ENCODE measurements at regions not wholly inside any gene's neighbourhood (a gene's known extent, or its start where the extent isn't known, plus 50 kb on each side); places are given as distances from the start of the nearest gene placed in this dataset.

GRCh38 chr18:33871363-33872025, 293.5 kb downstream of the ASXL3 start:
- no peak for DNase-seq (ENCODE audit: low spot score)
- ATAC-seq = peak; percentile 89

DNA sequence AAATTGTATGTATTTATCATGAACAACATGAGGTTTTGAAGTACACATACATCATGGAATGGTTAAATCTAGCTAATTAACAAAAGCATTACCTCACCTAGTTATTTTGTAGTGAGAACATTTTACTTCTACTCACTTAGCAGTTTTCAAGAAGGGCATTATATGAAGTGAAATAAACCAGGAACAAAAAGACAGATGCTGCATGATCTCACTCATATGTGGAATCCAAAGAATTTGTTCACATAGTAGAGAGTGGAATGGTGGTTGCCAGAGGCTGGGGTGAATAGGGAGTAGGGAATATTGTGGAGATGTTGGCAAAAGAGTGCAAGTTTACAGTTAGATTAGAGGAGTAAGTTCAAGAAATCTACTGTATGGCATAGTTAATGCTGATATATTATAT, 292.0 kb downstream of the ASXL3 start:
- DNase-seq (ENCODE audit: low spot score) = no peak
- ATAC-seq = no peak

DNA sequence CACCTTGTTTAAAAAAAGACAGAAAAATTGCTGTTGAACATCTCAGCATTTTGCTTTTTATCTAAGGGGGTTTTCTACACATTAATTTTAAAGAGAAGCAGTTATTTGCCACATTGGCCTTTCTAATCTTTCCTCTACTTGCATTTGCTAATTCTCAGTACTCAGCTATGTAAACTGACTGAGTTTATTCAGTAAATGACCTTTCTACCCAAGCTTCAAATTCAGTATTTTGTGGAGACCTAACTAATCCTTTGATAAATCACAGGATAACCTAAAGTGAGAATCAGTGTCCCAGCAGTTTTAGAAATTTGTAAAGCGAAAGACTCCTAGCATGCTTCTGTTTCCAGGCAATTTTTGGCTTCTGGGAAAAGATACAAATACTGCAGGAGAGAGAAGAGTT, 288.4 kb downstream of the ASXL3 start:
- no peak for DNase-seq (ENCODE audit: low spot score)
- peak; percentile 91 for ATAC-seq

DNA sequence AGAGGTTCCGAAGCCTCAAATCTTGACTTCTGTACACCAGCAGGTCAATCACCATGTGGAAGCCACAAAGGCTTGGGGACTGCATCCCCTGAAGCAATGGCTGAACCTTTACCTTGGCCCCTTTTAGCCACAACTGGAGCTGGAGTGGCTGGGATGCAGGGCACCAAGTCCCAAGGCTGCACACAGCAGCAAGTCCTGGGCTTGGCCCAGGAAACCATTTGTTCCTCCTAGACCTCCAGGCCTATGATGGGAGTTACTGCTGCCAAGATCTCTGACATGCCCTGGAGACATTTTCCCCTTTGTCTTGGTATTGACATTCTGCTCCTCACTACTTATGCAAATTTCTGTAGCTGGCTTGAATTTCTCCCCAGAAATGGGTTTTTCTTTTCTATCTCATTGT, 285.9 kb downstream of the ASXL3 start:
- DNase-seq (ENCODE audit: low spot score) (no peak), ATAC-seq (no peak)

DNA sequence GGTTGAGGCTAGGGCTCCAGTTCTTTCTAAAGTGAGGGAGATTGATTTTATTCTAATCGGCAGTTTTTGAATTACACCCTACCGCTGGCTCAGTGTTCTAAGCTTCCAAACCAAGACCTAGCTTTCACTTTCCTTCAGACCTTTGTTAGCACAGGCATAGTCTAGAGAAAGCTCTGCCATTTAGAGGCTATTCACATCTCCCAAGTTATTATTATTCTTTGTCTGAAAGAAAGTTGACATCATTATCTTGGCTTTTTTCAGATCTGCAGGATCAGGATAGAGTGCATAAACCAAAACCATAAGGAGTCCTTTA, 276.8 kb downstream of the ASXL3 start:
- ATAC-seq (peak; percentile 91), DNase-seq (ENCODE audit: low spot score) (no peak)

GRCh38 chr18:33854086-33854826, 276.2 kb downstream of the ASXL3 start:
- ATAC-seq = peak; percentile 84
- DNase-seq (ENCODE audit: low spot score) = no peak

GRCh38 chr18:33853187-33853586, 275.2 kb downstream of the ASXL3 start:
- ATAC-seq = no peak
- no peak for DNase-seq (ENCODE audit: low spot score)

DNA sequence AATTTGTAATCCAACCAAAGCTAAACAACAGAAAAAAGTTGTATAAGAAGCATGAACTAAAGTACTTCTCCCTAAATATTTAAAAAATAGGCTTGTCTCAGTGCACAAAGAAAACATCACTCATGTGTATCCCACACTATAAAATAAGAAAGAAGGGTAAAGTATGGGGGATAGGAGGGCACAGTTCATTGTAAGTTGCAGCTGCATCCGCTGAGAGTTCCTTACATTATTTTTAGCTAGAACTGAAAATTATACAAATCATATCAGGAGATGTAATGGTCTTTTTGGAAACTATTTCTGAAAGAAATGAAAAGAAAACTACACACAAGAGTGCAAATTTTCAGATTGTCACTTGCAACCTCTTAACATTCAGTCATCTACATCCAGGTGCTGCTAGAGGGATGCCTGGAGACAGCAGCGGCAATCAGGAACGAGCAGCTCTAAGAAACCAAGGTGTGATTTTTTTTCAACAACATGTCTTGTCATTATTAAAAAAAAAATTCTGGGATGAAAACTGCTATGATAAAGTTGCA, 273.6 kb downstream of the ASXL3 start:
- no peak for ATAC-seq
- DNase-seq (ENCODE audit: low spot score) = no peak

DNA sequence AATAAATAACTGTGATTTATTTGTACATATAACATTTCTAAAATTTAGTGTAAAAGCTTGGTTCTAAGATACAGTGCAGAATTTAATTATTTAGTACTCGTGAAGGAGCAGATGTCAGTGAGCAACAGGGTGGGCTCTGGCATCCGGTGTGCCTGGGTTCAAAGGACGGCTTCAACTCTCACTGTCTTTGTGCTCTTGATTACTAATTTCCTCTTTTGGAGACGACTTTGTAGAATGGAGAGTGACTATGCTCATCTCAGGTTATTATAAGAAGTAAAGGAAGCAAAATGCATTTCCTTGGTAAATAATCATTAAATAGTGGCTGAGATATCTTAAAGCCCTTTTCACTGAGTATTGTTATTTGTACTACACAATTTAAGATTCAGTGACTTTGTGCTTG, 271.7 kb downstream of the ASXL3 start:
- DNase-seq (ENCODE audit: low spot score) (no peak), ATAC-seq (no peak)

GRCh38 chr18:33844232-33844631, 266.2 kb downstream of the ASXL3 start:
- ATAC-seq (no peak), DNase-seq (ENCODE audit: low spot score) (no peak)

DNA sequence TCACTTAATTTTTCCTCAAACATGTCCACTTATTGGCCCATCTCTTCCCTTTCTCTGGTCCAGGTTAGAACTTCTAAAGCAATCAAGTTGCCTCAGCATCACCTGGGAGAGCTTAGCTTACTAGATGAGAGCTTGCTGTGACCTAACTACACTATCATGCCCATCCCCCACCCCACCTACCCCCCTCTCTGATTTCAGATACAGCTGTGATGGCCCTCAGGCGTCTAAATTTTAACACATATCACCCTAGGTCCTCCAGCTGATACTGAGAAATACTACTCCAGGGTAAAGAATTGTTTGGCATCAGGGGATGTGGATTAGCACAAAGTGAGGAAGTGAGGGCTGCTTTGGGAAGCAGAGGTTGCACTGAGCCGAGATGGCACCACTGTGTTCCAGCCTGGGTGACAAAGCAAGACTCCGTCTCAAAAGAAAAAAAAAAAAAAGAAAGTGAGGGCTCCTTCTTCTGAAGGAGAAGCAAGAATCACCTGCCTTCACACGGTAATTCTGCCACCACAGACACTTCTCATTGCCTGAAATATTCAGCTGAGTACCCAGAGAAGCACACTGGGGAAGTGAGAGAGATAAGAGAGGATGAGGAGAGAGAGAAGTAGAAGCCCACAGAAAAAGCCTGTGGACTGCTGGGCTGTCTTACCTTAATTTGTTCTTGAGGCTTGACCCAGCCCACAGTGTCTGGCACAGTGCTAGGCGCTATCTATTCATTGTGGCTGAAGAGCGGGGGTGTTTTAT, 263.4 kb downstream of the ASXL3 start:
- no peak for DNase-seq (ENCODE audit: low spot score)

DNA sequence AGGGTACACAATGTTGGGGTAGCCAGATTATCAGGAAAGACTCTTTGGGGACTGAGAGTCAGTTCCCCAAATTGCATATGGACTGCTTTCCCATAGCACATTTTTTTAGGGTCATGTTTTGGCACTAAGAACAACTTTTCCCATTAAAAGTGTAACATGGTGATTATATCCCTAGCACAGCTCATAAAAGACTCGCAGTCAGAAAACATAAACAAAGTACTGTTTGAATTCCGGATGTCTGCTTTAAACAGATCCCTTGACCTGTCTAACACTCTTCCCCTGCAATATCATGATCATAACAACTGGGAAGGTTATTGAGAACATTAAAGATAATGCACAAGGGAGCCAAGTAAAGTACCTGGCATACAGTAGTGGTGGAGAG, 262.2 kb downstream of the ASXL3 start:
- no peak for ATAC-seq
- DNase-seq (ENCODE audit: low spot score) = no peak

More for the DNA sequence above, 263.4 kb downstream of the ASXL3 start:
- no peak for ATAC-seq

GRCh38 chr18:33839452-33840211, 261.6 kb downstream of the ASXL3 start:
- ATAC-seq (peak; percentile 97), DNase-seq (ENCODE audit: low spot score) (peak; percentile 66)

DNA sequence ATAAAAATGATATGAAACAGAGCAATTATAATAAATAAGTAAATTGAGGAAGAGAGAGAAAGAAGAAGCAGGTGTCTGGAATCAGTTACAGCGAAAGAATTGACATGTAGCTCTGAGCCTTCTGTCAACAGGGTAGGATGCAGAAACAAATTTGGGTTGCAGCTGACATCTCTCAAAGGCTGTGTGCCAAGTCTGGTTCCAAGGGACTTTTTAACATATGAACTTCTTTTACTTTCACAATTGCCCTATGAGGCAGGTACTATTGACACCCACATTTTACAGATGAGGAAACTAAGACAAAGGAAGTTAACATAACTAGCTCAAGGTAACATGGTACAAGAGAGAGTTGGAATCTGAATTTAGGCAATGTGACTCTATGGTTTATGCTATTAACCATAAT, 260.0 kb downstream of the ASXL3 start:
- no peak for ATAC-seq
- no peak for DNase-seq (ENCODE audit: low spot score)

GRCh38 chr18:33837191-33837590, 259.2 kb downstream of the ASXL3 start:
- no peak for ATAC-seq

GRCh38 chr18:33836564-33836963, 258.5 kb downstream of the ASXL3 start:
- ATAC-seq = no peak
- DNase-seq (ENCODE audit: low spot score) = no peak

More at GRCh38 chr18:33837191-33837590, 259.2 kb downstream of the ASXL3 start:
- no peak for DNase-seq (ENCODE audit: low spot score)

- DNase-seq (ENCODE audit: low spot score) (no peak), ATAC-seq (no peak)
Observed at GRCh38 chr18:33835419-33835818, 257.4 kb downstream of the ASXL3 start.

DNA sequence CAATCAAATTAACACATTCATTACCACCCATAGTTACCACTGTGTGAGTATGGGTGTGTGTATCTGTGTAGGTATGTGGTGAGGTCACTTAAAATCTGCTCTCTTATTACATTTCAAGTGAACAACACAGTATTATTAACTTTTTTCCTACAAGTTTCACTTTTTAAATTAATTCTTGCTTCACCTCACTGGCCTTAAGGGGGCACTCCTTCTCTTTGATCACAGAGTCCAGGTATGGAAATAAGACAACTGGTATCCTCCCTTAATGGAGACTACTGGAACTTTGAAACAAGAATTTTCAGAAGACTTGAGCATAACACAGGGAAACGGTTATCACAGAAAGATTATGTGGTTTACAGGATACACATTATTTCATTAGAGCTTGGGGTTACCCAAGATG, 255.8 kb downstream of the ASXL3 start:
- ATAC-seq = peak; percentile 94

GRCh38 chr18:33831424-33831823, 253.4 kb downstream of the ASXL3 start:
- DNase-seq (ENCODE audit: low spot score) = no peak

More for the DNA sequence above, 255.8 kb downstream of the ASXL3 start:
- DNase-seq (ENCODE audit: low spot score) = no peak

GRCh38 chr18:33830213-33830612, 252.2 kb downstream of the ASXL3 start:
- ATAC-seq (no peak), DNase-seq (ENCODE audit: low spot score) (no peak)

More at GRCh38 chr18:33831424-33831823, 253.4 kb downstream of the ASXL3 start:
- ATAC-seq = no peak

GRCh38 chr18:33828949-33829348, 250.9 kb downstream of the ASXL3 start:
- ATAC-seq (no peak), DNase-seq (ENCODE audit: low spot score) (no peak)

Data from left lobe of liver (tissue), 2 donors.